Umbilical cord (tissue), 1 donor: ENCODE measurements at regions not wholly inside any gene's neighbourhood (a gene's known extent, or its start where the extent isn't known, plus 50 kb on each side); places are given as distances from the start of the nearest gene placed in this dataset.

Experiments used
- DNase-seq: peaks from one replicate; pipeline ENCODE4 v3.0.0-alpha.2; 2015; ENCODE audit warnings: low spot score

- no peak for DNase-seq
Measured at GRCh38 chr10:63744060-63744941, 223.1 kb downstream of the REEP3 start.

GRCh38 chr10:63749915-63750314 lies 228.7 kb downstream of the REEP3 start:
- no peak for DNase-seq

DNA sequence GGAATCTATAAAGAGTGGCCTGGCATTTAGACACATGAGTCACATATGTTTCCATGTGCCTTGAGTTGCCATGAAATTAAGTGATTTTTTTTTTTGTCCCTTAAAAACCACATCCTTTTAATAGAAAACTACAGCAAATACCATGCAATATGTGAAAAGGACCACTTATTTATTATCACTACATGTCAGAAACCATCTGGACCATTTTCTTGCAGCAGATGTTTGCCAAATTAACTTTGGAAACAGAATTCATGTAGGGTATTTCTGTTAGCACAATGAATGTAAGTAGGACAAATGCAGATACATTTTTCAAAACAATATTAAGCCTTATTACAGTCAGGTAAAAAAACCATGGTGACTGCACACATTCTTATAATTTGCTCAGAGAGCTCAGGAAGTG lies 230.6 kb downstream of the REEP3 start:
- DNase-seq = no peak

- DNase-seq = no peak
Measured at GRCh38 chr10:63752318-63752717, 231.1 kb downstream of the REEP3 start.

DNA sequence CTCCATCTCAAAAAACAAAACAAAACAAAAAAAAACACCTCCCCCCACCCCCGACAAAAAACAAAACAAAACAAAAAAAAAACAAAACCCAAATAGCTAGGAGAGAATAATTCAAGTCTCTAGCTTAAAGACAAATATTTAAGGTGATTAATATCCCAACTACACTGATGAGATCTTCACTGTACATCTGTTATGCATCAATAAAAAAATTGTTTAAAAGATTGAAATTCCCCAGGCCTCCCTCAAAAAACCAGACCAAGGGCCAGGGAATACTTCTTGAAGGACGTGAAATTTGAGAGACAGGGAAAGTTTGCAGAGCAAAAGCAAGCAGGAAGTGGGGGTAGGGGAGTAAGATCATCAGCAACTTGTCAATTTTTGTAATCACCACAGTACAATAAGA lies 232.6 kb downstream of the REEP3 start:
- DNase-seq = no peak

GRCh38 chr10:63755441-63755840 lies 234.2 kb downstream of the REEP3 start:
- no peak for DNase-seq

- DNase-seq = no peak
Measured at GRCh38 chr10:63757067-63757466, 235.9 kb downstream of the REEP3 start.

GRCh38 chr10:63758080-63758479 lies 236.9 kb downstream of the REEP3 start:
- DNase-seq = peak; percentile 69

GRCh38 chr10:63759335-63759734 lies 238.1 kb downstream of the REEP3 start:
- no peak for DNase-seq

- peak; percentile 43 for DNase-seq
Measured at GRCh38 chr10:63760034-63760707, 239.0 kb downstream of the REEP3 start.

GRCh38 chr10:63760708-63761047 lies 239.5 kb downstream of the REEP3 start:
- DNase-seq = no peak

DNA sequence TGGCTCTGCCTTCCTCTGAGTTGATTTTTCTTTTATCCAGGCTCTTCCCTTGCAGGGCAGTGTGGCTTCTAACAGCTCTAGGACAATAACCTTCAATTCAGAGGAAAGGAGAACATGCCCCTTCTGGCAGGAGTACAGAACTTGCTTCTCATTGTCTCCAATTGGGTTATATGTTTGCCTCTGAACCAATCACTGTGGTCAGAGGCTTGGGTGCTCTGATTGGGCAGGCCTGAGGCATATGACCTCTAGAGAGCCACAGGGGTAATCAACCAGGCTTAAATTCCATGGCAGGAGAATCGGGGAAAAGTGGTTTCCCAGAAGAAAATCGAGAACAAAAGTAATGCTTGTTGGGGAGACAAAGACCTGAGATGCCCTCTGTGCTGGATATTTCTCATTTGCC lies 240.0 kb downstream of the REEP3 start:
- DNase-seq = no peak

GRCh38 chr10:63763744-63764143 lies 242.5 kb downstream of the REEP3 start:
- DNase-seq = no peak

GRCh38 chr10:63765126-63765525 lies 243.9 kb downstream of the REEP3 start:
- DNase-seq = no peak

GRCh38 chr10:63766745-63767137 lies 245.5 kb downstream of the REEP3 start:
- DNase-seq = peak; percentile 60

DNA sequence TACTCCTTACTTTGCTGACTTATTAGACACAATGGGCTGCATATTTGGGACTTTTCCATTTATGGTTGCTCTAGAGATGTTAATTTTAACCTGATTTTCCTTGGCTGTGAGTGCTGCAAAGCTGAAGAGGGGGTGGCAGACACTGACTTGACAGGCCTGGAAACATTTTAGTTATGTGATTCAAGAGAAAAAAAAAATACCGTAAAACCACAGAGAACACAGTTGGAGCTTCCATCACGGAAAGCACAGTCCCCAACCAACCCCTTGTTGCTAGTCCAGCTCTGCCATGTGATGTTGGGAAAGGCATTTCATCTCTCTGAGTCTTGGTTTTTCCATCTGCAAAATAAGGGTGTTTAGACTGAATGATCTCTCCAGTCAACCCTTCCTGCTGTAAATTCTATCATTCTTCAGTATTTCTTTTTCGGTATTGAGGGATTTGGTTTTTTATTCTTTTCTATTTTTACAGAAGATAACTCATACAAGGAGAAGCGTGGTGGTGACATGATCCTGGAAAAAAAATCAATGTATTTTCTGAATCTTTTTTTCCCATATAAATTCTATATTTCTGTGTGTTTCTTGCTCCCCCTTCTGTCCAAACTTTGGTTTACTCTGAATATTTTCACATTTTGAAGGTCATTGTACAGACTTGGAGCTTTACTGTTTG lies 246.1 kb downstream of the REEP3 start:
- DNase-seq = peak; percentile 62

DNA sequence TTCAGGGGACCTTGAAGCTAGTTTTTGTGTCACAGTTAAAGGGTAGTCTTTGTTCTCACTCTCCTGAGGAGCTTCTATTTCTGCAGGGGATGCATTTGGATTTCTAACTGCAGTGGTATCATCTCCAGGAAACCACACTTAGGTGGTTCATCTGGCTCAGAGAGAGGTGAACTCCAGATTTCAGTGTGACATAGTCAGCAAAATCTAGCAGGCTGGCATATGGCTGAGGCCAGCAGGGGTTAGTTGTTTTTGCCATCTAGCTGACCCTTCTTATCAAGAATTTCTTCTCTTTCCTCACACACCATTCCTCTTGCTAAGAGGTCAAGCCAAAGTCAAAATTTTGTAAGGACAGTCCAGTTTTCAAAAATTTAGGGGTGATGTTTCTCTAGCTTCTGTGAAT lies 248.2 kb downstream of the REEP3 start:
- no peak for DNase-seq

DNA sequence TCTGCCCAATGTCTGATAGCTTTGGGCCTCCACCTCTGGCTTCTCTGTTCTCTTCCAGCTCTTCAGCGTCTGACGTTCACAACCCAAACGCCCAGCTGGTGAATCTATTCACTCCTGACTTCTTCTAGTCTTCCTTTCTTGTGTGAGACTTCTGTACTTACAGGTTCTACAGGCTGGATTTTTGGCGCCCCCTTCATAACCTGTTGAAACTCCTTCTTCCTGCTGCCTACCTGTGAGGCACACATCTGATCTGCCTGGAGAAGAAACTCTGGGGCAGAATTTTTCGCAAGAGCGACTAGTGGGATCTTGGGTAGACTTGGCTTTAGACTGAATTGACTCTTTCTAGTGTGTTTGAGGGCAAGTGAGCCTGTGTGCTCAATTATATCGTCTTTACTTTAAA lies 249.3 kb downstream of the REEP3 start:
- no peak for DNase-seq

GRCh38 chr10:63772491-63772890 lies 251.3 kb downstream of the REEP3 start:
- no peak for DNase-seq

DNA sequence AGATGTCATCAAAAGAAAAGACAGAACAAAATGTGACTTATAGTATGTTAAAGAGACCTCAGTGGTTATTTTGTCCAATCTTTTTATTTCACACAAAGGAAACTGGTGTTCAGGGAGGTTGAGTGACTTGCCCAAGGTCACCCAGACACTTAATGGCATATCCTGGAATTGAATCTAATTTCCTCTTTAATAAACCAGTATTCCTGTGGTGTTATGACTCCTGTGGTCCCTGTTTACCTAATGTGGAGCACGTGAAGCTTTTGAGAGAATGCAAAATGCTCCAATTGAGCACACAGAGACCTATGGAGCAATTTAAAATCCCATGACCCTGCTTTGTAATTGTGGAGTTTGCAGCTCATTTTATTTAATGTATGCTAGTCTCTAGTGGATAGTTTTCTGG lies 251.9 kb downstream of the REEP3 start:
- no peak for DNase-seq

DNA sequence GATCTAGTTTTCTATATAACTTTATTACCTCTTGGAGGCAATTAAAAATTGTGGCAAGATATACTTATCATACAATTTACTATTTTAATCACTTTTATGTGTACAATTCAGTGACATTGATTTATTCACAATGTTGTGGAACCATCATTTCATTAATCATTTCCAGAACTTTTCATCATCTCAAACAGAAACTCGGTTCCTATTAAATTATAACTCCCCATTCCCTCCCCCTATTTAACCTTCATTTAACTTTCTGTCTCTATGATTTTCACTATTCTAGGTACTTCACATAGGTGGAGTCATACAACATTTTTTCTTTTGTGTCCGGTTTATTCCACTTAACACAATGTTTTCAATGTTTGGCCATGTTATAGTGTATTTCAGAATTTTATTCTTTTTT lies 252.8 kb downstream of the REEP3 start:
- no peak for DNase-seq

GRCh38 chr10:63780101-63780500 lies 258.9 kb downstream of the REEP3 start:
- no peak for DNase-seq

DNA sequence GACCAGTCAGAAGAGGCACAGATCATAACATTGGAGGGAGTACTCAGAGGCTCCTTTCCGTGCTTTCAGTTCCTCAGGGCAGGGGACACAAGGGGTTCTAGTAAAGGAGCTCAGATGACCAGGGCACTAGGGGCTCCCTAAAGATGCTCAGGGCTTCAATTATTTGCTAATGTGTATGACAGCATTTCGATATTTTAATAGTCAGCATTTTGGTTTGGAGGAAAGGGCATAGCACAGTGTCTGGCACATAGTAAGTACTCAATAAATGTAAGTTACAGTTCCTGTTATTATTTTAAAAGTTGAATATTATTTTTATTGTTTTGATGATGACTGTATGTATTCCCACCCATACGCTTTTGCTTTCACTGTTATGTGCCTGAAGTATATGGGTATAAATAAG lies 260.0 kb downstream of the REEP3 start:
- DNase-seq = no peak
